GM18505 (cell line): ENCODE measurements at regions not wholly inside any gene's neighbourhood (a gene's known extent, or its start where the extent isn't known, plus 50 kb on each side); places are given as distances from the start of the nearest gene placed in this dataset.

ENCODE experiments used
- ATAC-seq: cut with Tn5 transposase; IDR thresholded peaks from one replicate; pipeline ENCODE4 v1.9.1; 2021; ENCODE audit not compliant: unreplicated experiment
- POLR2A ChIP-seq: IDR thresholded peaks from 4 replicates; pipeline ENCODE4 v1.6.1; 2011; ENCODE audit warnings: borderline replicate concordance; ENCODE audit not compliant: insufficient read depth, insufficient read length; ENCODE audit errors: extremely low read depth

DNA sequence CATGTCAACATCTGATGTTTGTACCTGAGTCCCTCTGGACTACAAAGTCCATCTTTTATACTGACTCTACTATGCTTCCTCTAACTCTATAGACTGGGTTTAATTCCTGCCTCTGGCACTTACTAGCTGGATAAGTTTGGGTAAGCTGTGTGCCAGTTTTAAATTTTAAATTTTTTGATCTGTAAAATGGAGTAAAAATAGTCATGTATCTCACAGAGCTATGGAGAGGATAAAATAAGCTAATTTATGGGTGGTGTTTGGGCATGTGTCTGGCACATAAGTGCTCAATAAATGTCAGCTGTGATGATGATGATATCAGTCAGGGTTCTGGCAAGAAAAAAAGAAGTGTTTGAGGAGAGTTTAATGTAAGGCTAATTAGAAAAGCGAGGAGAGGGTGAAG, 139.2 kb upstream of the C1orf21 start:
- ATAC-seq = no peak
- TF ChIP-seq POLR2A = no peak

DNA sequence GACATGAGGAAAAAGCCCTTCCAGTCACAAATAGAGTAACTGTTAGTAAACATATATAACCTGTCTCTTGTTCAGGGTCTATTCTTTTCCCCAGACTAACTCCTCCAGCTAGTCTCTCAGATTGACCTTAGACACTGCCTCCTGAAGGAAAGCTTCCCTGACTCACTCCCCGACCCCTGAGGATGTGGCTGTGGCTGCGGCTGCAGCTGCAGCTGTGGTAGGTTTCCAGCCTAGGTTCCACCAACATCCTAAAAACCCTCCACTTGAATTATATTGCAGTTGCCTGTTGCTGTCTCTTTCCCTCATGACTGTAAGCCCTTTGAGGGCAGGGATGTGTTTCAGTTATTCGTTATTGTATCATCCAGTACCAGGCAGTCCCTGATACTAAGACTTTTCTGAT, 132.9 kb upstream of the C1orf21 start:
- TF ChIP-seq POLR2A = no peak
- ATAC-seq = no peak

DNA sequence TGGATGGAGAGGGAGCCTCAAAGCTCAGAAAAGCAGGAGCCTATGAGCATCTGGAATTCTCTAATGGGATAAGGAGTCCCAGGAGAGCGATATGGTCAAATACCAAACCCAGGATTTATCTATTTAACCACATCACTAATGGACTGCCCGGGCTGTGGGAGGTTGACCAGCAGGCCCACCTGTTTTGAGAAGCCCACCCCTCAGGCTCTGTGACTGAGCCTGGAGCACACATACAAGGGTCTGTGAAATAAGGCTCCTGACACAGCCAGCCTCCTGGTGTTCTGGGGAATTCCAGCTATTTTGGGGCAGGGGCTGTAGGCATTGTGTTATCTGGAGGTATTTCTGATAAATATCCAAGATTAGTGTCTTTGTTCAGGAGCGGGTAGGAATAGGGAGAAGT, 132.0 kb upstream of the C1orf21 start:
- TF ChIP-seq POLR2A = no peak
- ATAC-seq = no peak

DNA sequence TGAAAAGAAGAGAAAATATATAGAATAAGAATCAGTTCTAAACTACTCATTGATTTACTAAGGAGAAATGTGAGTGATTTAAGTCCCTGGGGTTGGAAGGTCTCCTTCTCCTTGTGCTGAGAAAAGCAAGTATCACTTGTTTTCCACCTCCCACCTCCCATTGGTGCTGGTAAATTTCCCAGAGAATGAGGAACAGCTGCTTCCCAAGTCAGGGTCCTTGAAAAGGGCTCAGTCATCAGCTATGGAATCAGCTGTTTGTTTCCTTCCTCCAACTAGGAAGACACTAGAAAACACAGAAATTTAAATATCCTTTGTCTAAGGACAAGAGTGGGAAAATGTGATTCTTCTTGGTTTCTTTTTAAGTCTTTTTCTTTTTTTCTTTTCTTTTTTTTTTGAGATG, 131.3 kb upstream of the C1orf21 start:
- no peak for ATAC-seq
- TF ChIP-seq POLR2A = no peak

DNA sequence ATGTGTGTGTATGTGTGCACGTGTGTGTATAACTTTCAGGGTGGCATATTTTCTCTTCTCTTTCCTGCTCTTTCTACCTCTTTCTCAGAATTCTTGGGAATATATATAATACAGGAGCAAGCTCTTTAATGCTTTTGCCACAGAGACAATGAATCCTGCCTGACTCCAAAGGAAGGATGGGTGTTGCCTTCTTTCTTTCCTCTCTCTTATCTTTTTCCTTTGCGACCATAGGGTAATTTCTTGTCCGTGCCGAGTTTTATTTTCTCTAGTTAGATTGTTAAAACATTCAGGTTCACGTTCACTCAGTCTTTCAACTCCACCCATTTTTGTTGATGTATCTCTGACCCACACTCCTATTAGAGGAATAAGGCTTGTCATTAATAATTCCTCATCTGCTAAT, 129.0 kb upstream of the C1orf21 start:
- TF ChIP-seq POLR2A = no peak
- ATAC-seq = no peak

DNA sequence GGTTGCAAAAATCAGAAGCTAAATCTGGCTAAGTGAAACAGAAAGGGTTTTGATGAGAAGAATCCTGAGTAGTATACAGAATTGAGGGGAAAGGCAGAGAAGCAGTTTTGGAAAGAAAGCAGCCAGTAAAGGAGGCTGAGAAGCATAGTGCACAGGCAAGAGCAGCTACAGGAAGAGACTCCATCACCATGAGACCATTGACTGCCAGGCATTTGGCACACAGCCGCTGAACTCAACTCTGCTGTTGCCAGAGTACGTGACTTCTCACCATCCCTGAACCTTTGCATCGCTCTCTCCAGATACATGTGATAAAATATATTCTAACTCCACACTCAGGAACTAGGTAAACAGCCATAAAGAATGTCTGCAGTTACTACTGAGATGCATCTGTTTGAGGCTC, 128.3 kb upstream of the C1orf21 start:
- TF ChIP-seq POLR2A = no peak
- ATAC-seq = no peak

DNA sequence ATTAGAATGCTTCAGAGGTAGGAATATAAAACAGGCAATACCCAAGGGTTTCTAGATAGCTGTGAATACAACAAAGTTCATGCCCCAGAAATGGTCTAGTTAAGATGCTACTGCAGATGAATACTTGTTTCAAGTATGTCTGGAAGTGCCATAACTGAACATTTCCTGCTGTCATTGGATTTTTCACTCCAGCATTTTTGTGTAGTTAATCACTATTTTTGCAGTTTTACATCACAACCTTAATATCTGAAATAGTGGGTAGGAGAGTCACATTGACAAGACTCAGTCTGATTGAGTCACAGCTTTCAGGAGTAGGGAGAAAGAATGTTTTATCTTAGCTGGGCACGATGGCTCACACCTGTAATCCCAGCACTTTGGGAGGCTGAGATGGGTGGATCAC, 126.4 kb upstream of the C1orf21 start:
- TF ChIP-seq POLR2A = no peak
- no peak for ATAC-seq

DNA sequence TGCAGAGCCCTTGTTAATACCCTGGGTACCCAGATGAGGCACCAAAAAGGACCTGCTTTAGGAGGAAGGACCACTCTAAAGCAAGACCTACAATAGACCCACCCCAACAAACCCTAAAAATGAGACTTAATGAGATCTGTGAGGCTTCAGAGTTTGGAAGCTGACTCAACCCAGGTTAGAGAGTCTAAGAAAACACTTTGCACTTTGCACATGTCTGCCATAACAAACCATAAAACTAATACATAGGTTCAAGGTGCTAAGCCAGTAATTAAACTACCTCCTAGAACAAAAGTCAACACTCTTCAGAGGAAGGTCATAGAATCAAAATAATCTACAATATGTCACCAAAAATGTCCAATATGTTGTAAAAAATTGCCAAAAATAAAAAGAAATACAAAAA, 124.7 kb upstream of the C1orf21 start:
- TF ChIP-seq POLR2A = no peak
- no peak for ATAC-seq

DNA sequence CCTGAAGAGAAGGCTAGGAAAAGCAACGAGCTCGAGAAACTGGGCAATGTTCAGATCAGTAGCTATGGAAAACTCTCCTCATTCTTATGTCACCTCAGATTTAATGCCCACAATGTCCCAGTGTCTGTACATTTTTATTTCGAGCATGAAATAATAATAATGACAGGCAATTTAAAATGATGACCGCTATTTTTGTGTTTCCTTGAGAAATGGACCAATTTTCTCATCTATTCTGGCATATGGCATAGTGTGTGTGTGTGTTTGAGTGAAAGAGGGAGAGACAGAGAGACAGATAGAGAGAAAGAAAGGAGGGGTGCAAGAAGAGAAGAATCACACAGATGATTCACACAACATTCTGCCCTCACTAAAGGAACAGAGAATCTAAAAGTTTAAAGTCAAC, 119.1 kb upstream of the C1orf21 start:
- no peak for TF ChIP-seq POLR2A
- ATAC-seq = no peak

DNA sequence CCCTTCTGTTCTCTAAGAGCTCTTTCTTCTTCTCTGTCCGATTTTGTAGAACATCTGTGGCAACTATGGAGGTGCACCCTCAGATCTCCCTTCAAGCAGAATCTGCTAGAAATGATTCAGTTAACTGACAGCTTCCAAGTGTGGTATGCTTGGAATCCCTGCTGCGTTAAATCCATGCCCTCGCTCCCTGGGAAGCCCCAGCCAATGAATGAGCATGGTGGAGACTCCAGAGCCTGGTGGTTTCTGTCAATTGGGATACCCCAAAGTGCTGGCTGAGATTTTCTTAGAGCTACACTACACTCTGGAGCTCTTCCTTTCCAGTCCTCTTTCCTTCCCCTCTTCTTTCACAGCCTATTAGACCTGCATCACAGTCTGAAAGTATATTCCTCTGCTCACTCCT, 116.3 kb upstream of the C1orf21 start:
- ATAC-seq = no peak
- TF ChIP-seq POLR2A = no peak

DNA sequence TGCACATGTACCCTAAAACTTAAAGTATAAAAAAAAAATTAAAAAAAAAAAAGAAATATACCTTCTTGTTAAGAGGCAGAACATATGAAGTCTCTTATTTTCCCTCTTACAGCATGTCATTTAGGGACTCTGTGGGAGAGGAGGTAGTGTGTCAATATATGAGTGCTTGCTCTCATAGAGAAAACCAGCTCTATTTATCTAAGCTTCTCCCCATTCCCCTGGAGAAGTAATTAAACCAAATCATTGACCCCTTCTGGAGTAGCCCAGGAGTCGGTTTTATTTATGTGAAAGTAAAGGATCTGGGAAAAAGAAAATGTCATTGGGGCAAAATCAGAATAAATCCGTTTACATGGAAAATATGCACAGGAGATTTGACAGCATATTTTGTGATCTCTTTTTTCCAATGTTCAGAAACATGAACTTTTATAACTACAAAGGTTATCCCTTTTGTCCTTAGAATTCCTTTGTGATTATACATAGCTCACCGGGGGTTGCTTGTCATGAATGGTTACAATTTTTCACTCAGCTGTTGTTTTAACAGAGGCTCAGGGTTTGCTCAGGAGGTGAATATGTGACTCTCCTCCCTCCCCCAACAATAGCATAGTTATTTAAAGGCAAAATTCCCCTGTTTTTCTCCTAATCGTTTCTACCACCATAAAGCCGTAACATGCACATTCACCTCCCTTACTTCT, 114.5 kb upstream of the C1orf21 start:
- ATAC-seq = no peak
- no peak for TF ChIP-seq POLR2A

DNA sequence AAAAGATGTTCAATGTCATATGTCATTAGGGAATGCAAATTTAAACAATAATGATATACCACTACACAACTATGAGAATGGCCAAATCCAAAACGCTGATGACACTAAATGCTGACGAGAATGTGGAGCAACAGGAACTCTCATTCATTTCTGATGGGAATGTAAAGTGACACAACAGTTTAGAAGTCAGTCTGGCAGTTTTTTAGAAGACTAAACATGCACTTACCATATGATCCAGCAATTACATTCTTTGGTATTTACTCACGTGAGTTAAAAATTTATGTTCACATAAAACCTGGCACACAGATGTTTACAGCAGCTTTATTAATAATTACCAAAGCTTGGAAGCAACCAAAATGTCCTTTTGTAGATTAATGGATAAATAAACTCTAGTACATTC, 110.4 kb upstream of the C1orf21 start:
- no peak for ATAC-seq
- TF ChIP-seq POLR2A = no peak

DNA sequence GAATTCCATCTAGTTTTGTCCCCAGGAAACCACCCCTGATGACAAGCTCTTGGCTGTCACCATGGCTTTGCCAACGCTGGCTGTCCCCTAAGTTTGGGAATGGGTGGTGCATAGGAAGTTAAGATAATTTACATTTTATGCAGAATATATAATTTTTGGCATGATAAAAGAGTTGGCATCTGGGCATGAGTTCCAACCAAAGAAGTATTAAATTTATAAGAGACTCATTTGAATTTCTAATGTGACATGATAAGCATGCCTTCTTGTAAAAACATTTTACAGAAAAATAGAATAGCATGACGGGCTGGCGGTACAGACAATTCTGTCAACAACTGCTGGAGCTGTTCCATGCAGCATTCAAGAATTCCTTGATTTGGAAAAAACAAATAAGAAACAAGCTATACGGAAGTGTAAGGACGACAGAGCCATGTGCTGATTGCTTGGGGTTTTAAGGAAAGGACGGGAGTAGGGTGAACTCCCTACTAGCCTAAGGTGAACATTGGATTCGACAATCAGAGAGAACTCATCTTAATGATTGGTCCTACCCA, 106.8 kb upstream of the C1orf21 start:
- TF ChIP-seq POLR2A = no peak
- ATAC-seq = no peak

DNA sequence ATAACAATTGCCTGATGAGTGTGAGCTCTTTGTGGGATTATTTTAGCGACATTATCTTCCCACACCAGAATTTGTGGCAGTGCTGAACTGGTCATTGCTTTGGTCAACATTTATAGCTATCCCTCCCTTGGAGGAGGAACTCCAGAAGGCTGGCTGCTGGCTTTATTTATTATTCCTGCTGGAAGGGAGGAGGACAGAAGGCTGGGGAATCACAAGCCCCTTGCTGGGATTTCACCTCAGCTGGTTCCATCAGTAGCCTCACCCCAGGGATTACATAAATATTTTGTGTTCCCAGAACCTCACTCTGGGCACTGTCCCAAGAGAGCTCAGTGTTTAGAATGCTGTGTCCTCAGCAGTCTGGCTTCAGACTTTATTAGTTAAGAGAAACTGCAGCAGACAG, 102.8 kb upstream of the C1orf21 start:
- no peak for TF ChIP-seq POLR2A
- no peak for ATAC-seq

DNA sequence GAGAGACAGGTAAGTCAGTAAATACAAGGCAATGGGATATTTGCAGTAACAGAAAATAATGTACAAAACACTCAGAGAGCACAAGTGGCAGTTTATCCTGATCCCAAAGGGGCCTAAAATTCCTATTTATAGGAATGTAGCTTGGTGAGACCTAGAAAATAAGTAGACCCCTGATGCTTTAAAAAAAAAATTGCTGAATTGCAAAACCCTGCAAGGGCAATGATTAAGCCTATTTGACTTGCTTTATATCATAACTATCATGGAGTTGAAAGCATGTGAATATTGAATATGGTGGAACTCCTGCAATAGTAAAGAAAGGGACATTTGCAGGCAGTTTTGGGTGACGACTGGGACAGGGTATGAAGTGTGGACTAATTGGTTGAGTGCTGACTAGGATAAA, 101.9 kb upstream of the C1orf21 start:
- ATAC-seq = no peak
- TF ChIP-seq POLR2A = no peak
